ENCODE measurements at regions not wholly inside any gene's neighbourhood (a gene's known extent, or its start where the extent isn't known, plus 50 kb on each side); places are given as distances from the start of the nearest gene placed in this dataset.

DNA sequence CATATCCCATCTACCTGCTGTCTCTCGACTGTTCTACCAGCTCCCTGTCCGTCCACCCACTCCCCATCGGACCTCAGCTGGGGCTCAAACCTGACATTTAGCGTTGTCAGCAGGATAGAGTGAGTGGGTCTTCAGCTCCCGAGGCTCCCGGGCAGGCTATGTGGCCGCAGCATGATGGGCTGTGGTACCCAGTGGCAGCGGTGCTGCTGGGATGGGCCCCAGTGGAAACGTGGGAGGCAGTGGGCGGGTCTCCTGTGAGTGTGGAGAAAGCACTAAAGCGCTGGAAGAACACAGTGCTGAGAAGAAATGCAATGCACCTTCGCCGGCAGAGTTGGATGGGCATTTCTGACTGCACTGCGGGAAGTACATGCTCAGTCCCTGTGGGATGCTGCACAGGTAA, 204.8 kb upstream of the SYT4 start:
- DNase-seq (ENCODE audit: low spot score): no peak

DNA sequence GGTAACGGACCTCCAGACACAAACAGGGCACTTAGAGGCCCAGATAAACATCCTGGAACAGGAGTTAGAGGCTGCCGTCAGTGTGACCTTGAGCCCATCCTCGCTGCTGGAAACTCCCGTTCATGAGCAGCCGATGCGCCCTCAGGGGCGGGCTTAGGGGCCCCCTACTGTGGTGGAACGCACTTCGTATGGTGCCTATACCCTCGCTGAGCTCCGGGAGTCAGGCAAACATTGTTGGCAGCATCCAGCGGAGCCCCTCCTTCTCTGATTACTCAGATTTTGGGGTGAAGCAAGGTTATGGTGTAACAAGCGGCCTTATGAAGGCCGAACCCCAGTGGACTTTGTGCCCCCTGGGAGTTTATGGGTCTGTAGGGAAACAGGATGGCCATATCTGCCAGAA, 205.3 kb upstream of the SYT4 start:
- DNase-seq (ENCODE audit: low spot score): no peak

DNA sequence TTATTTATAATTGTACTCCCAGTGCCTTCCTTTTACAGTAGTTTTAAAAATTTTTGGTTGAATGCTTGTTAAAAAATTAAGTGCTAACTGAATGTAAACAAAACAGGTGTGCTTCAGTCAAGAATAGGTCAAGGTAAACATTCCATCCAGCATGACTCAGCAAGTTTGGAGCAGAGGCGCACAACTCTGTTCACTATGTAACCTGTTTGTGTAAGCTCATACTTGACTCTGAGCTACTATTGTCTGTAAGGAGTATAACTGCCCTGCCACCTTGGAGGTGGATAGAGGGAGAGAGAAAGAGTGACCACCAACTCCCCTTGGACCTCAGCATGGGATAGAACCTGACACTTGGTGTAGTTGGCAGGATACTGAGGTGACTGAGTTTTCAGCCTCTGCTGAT, 207.4 kb upstream of the SYT4 start:
- no peak for DNase-seq (ENCODE audit: low spot score)

DNA sequence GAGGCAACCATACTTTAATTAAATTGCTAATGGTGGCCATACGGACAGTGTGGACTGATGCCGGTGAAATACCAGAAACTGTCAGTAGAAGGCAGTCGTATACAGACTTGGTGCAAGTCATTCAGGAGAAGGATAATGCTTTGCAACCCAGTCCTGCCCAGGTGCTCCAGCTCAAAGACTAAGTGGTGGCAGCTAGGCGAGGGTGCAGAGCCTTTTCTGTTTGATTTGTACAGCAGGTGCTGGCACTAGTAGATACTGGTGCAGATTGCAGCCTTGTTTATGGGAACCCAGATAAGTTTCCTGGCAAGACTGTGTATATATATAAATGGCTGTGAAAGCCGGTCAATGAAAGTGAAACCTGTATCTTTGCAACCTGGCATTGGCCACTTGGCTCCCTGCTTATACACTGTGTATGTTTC, 208.3 kb upstream of the SYT4 start:
- no peak for DNase-seq (ENCODE audit: low spot score)

DNA sequence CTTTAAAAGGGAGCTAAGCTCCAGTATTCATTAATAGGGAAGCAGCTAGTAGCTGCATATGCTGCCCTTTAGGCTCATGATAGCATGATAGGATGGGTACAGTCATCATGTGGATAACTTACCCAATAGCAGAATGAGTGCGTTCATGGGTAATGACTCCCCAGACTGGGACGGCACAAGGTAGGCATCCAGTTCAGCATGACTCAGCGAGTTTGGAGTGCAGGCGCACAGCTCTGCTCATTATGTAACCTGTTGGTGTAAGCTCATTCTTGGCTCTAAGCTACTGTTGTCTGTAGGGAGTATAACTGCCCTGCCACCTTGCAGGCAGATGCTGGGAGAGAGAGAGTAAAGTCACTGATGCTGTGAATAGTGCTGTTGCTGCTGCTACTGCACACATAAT, 209.2 kb upstream of the SYT4 start:
- DNase-seq (ENCODE audit: low spot score): peak; percentile 10

DNA sequence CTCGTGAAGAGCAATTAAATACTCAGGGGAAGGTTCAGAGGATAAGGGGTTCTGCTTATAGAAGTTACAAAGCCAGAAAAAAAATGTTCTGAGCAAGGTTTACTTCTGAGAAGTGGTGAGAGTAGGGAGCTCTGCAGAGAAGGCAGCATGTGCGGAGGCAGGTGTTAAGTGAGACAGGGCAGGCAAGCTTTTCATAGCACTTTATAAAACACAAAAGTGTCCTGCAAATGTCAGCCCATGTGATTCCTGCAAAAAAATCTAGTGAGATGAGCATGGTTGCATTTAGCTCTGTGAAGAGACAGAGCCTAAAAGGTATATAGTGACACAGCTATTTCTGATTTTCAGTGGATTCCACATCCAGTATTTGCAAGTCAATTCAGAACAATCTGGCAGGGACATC, 223.8 kb upstream of the SYT4 start:
- DNase-seq (ENCODE audit: low spot score): no peak

DNA sequence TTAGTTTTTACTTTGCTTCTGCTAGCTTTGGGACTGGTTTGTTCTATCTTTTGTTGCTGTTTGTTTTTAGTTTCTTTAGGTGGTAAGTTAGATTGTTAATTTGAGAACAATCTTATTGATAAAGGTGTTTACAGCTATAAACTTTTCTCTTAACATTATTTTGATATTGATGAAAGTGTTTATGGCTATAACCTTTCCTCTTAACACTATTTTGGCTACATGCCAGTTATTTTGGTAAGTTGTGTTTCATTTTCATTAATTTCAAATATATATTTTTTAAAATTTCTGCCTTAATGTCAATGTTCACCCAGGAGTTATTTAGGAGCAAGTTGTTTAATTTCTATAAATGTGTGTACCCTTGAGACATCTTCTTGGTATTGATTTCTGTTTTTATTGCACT, 229.6 kb upstream of the SYT4 start:
- no peak for DNase-seq (ENCODE audit: low spot score)

DNA sequence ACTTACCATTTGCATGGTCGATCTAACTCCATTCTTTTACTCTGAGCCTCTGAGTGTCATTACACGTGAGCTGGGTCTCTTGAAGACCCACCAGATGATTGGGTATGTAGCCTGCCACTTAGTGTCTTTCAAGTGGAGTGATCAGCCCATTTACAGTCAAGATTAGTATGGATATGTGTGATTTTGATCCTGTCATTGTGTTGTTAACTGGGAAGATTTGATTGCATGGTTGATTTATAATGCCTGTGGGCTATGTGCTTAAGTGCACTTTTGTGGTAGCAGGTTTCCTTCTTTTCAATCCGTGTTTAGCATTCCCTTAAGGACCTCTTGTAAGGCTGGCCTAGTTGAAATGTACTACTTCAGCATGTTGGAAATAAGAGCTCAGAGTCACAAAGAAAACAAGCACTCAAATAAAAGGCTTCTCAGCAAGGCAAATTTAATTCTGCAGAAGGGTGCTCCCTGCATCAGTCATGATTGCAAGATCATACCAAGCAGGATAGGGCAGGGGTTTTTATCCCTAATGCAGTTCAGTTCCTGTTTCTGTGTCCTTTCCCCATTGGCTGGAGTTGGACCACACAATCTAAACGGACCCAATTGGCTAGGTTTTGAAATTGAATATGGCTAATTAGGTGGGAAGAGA, 230.7 kb upstream of the SYT4 start:
- DNase-seq (ENCODE audit: low spot score): peak; percentile 5

DNA sequence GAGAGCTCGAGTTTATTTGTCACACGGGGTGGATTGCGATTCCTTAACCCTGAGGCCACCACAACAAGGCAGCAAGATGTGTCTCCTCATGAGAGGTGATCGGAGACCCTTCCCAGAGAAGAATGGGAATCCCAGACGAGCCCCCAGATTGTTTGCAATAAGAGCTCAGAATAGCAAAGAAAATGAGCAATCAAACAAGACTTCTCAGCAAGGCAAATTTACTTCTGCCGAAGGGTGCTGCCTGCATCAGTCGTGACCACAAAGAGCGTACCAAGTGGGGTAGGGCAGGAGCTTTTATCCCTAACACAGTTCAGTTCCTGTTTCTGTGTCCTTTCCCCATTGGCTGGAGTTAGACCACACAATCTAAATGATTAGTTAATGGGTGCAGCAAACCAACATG, 237.5 kb upstream of the SYT4 start:
- DNase-seq (ENCODE audit: low spot score): no peak

DNA sequence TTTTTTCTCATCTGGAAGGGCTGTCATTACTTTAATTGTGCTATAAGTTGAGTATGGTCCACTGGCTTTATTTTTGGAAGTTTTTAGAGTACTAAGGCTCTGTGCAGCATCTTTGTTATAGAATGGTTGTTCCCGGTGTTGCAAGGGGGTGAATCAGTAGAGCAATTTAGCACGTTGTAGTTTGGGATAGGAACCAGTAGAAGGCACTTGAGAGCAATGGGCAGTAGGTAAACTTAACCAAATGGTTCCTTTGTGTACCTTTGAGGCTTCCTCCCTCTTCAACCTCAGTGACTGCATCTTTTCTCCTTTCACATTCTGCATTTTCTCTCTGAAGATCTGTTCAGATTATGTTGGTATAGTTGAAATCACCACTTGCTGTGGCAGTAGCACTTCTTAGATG, 238.2 kb upstream of the SYT4 start:
- no peak for DNase-seq (ENCODE audit: low spot score)

DNA sequence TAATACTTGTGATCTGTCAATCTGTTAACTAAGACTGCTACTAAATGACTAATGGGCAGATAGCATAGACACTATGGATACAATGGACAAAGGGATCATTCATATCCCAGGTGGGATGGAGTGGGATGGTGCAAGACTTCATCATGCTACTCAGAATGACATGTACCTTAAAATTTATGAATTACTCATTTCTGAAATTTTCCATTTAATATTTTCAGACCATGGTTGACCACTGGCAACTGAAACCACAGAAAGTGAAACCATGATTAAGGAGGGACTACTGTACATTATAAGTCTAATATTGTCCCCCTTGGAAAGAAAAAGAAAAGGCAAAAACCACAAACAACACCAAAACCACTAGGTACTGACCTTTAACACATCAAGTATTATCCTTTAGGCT, 247.0 kb upstream of the SYT4 start:
- DNase-seq (ENCODE audit: low spot score): no peak

DNA sequence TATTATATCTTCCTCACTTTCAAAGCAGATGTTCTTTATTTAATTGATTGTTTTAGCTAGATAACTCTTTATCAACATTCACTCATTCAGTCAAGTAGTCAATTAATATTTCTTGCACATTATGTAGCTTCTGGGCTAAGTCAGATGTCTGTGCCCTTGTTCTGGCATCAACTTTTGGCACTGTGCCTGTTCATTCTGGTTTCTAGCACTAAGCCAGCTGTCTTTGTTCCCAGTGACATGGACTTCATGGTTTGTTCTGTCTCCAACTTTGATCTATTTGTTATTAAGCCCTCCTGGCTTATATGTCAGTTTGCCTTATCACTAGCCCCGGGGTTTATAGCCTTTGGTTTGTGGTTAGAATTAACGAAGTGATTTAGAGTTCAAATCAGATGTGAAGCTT, 247.9 kb upstream of the SYT4 start:
- DNase-seq (ENCODE audit: low spot score): no peak

DNA sequence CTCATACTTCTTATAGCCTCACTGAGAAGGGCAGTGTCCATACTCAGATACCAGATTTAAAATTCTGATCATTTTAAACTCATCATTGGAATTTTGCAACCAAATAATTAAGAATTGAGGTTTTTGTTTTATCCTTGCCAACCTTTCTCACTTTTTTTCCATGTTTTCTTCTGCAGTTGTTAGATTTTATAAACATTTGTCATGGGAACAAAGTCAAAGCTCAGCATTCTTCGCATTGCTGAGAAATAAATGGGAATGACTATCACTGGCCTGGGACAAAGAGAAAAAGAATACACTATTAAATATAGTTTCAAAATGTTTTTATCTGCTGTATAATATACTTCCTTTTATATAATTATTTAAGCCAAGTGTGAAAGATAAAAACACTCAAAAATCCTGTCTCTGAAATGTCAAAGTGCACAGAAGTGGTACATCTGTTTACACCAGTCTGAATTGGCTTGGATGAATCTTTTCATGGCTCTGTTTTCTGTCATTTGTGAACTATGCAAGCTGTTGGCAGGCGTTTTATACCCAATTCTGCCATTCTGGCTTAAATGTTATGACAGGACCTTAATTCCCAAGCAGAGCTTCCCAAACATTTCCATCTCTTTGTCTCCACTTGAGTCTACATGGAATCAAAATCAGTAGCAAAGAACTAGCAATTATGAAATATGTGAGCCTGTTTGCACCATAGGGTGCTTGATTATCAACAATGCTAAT, 249.3 kb upstream of the SYT4 start:
- no peak for DNase-seq (ENCODE audit: low spot score)

DNA sequence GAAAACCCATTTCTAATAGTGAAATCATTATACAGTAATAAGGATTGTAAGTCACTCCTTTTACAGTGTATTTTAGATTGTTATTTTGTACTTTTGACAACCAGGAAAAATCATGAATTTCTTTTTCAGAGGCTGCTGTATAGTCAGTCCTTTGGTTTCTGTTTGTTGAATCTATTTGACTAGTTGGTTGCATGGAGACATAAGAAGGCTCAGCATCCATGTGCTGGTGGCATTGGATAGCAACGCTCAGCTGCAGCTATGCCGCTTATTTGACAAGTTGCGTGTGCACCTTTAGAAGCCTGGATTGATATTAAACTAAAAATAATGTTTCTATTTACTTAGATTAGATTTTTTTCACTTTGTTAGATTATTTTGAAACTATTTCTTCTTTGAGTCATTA, 254.1 kb upstream of the SYT4 start:
- DNase-seq (ENCODE audit: low spot score): no peak

DNA sequence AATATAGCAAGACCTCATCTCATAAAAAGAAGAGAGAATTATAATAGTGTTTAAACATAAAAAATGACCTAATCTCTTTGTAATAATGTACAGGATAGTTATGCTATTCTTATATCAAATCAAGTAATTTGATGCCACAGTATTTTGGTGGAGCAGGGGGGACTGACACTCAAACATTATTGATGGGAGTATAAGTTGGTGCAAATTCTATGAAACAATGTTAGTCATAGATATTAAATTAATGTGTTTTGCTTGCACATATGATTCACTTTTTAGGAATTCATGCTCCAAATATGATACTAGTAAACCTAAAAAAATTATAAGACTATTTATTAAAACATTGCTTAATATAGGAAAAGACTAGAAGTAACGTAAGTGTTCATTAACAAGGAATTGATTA, 256.1 kb upstream of the SYT4 start:
- no peak for DNase-seq (ENCODE audit: low spot score)

DNA sequence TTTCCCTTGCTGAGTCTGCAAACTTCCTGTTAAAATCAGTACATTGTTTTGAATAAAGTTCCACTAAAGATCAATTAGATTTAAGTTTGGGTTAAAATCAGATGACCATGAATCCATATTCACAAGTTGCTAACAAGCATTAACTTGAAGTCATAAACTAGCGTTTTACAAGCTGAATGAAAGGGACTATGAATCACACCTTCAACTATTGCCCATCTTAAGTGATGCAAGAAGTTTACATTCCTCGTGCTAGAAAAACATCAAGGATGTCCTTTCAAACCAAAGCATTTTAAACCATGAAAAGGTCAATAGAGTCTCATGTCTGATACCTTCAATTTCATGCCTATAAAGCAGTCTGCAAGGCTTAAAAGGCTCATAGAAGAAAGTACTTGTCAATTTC, 257.2 kb upstream of the SYT4 start:
- no peak for DNase-seq (ENCODE audit: low spot score)

DNA sequence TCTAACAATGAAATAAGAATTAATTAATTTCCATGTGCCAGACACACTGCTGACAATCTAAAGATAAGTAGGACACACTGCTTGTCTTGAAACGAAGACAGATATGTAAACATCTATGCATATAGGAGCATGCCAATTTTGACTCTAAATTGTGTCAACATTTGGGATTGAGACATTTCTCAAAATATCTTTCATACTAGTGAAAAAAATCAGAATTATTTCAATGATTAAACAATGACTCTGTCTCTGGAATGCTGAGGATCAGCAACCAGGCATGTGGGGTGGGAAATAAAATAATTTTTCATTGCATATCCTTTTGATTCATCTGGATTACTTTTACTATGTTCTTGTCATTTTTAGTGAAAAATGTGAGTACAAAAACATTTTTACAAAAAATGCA, 262.6 kb upstream of the SYT4 start:
- no peak for DNase-seq (ENCODE audit: low spot score)

DNA sequence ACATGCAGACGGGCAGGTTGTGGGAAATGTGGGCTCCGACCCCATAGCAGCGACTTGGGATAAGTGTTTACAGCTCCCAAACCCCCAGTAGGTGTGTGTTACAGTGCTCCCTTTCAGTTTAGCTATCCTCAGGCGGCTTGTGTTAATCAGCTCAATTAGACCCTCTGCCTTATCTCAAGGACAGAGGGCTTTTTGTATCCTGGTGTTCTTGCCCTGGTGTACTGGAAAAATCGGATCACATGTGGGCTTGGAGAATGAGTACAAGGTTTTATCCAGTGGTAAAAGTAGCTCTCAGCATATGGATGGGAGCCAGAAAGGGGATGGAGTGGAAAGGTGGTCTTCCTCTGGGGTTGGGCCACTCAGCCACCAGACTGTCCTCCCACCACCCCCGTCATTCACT, 264.7 kb upstream of the SYT4 start:
- DNase-seq (ENCODE audit: low spot score): no peak

DNA sequence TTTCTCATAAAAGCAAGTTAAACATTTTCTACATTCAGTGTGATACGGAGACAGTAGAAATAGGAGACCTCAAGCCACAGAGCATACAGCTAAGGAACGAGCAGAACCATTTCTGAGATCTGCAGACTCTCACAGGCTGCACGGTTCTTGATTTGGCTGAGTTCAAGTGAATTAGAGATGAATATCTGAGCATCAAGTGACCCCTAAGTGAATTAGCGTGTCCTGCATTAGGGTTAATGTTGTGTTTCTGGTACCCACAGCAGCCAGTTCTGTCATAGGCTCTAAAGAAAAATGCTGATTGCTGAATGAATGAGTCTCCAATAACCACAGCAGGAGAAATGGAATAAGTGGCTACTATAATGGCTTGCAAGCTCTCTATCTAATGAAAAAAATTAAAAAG, 265.9 kb upstream of the SYT4 start:
- no peak for DNase-seq (ENCODE audit: low spot score)

DNA sequence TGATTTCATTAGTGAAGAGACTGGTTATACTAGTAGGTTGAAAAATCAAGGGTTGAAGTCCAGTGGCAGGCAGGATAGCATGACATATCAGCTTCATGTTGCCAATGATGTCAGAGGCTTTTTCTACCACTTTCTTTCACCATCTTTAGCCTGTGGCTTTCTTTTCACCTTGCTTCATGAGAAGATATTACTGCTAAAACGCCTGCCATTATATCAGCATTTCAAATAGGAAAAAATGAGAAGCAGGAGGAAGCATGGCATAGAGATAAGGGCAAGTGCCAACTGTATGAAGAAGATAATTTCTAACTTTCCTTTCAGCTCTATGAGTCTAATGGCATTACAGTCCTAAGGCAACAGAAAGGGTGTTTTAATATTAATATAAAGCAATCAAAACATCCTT, 270.2 kb upstream of the SYT4 start:
- DNase-seq (ENCODE audit: low spot score): no peak

DNA sequence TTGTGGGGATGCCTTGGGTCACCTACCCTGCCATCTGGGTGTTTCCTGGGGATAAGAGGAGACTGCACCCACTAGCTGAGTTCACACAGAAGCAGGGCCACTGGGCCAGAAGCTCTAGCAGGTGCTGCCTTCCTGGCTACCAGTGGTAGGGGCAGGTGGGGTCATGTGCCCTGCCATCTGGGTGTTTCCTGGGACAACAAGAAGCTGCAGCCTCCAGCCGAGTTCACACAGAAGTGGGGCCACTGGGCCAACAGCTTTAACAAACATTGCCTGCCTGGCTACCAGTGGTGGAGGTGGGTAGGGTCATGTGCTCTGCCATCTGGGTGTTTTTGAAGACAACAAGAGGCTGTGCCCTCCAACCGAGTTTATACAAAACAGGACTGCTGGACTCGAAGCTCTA, 282.2 kb upstream of the SYT4 start:
- DNase-seq (ENCODE audit: low spot score): no peak

DNA sequence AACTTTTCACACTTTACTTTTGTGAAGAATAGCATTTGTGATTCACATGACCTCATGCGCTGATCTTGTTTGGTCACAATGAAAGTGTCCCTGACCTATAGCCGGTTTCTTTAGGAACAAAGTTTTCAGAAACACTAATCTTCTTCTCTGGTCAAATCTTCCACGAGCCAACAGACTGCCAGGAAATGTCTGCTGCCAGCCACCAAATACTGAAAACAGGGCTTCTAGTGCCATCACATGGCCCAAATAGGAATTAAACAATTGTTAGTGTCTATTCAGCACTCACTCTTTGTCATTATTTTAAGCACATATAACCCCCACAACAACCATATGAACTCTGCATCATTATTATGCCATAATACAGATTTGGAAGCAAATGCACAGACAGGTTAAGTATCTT, 286.5 kb upstream of the SYT4 start:
- peak; percentile 61 for DNase-seq (ENCODE audit: low spot score)

DNA sequence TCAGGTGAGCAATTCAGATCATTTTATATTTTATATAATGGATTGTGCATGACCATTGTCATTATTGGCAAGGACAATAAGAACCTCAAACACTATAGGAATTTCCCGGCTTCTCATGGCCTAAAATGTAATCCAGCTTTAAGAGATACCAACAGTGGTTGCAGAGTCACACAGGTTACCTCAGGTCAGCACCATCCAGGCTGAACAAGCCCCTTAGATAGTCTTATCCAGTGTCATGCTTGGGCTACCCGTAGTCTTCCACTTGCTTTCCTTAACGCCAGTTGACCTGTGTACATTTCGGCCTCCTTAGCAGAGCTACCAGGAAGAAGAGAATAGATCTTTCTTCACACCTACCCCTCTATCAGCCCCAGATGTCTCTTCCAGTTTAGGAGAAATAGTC, 293.3 kb upstream of the SYT4 start:
- no peak for DNase-seq (ENCODE audit: low spot score)

DNA sequence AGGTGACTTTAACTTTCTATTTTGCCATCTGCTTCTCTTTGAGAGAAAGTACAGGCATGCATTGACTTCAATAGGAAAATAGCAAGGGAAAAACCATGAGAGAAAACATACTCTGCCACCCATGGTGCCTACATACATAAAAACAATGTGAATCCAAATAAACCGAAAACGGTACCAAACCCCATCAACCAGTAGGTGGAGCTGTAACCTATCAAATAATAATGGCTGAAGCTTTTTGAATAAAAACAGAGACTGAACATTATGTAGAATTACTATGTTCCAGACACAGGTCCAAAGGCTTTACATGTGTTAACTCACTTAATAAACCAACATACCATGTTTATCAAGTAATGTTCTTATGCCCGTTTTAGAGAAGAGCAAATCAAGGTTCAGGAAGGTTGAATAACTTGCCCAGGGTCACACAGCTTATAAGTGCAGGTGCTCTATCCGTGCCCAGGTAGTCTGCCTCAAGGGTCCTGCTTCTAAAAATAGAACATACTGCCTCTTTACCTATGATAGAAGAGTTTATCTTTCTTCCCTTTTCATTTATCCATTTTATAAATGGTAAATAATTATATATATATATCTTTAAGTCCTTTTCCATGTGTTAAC, 293.9 kb upstream of the SYT4 start:
- peak; percentile 52 for DNase-seq (ENCODE audit: low spot score)
